ENCODE measurements at regions not wholly inside any gene's neighbourhood (a gene's known extent, or its start where the extent isn't known, plus 50 kb on each side); places are given as distances from the start of the nearest gene placed in this dataset.

- Histone ChIP-seq H3K4me3 (replicated peaks in 1 of 3; ENCODE audit: insufficient read depth in 1 of 3, low read depth in 2 of 3, low read length in 3 of 3) (no peak overlapping the region), H3K36me3 (replicated peaks in 1 of 2; ENCODE audit: control insufficient read depth in 1 of 2, insufficient read depth in 2 of 2, low read length in 2 of 2) (no peaks in the 10 kb centered on the region), H3K4me1 (ENCODE audit: insufficient read depth, low read length) (no peaks in the 10 kb centered on the region), H4K20me1 (ENCODE audit: insufficient read depth, low read length) (no peaks in the 10 kb centered on the region), H3K79me2 (ENCODE audit: insufficient read depth, low read length) (no peaks in the 10 kb centered on the region), H2AFZ (ENCODE audit: low read length) (no peak overlapping the region), H3K27ac (ENCODE audit: extremely low read length, insufficient read depth, low read length) (no peak overlapping the region), H3K9me3 (ENCODE audit: low read length) (0 out of 2 replicates have a peak, but pooled peaks cover 5% of the 10 kb centered on the region), H3K9ac (ENCODE audit: insufficient read depth, low read depth, low read length) (no peak overlapping the region), H3K4me2 (ENCODE audit: low read depth, low read length) (no peak overlapping the region), H3K27me3 (ENCODE audit: control insufficient read depth in 1 of 2, insufficient read depth in 2 of 2, low read length in 2 of 2) (peaks cover 0 to 24% of the 10 kb centered on the region in 2 experiments; a peak in 3 of 5 replicates)
- DNase-seq (ENCODE audit: low spot score) (no peak), FAIRE-seq (no peak), ATAC-seq (no peak)
- ChIA-PET POLR2A (no interaction called here), CTCF (ENCODE audit: low intra/inter-chr PET ratio, low total read pairs) (no interaction called here)
- in situ Hi-C loops (cut with HindIII; ENCODE audit: extremely low pct_ligation_motif_present, low pct_unique_long_range_greater_than_20kb), result no loop called here
- whole genome bisulfite sequencing (ENCODE audit: low lambda C conversion rate), result 30% methylated on average over 2 of the region's 2 CpGs
- no TSS peak for BruUV-seq (replicated peaks)
- TF ChIP-seq KLF11 (CRISPR knock-in tag; IDR thresholded peaks at IDR 0.05), result no peak
- TF ChIP-seq ZNF205 (CRISPR knock-in tag; IDR thresholded peaks at IDR 0.05), result no peak
- no peak for TF ChIP-seq HNF4A (CRISPR knock-in tag; IDR thresholded peaks at IDR 0.05)
- TF ChIP-seq ZNF292 (CRISPR knock-in tag; IDR thresholded peaks at IDR 0.05; ENCODE audit: borderline replicate concordance, low read depth), result no peak
- TF ChIP-seq MAX (IDR thresholded peaks at IDR 0.05), result no peak
- TF ChIP-seq NFKB2 (CRISPR knock-in tag; IDR thresholded peaks at IDR 0.05; ENCODE audit: borderline replicate concordance), result no peak
- TF ChIP-seq TCF12 (IDR thresholded peaks at IDR 0.05), result no peak
- no peak for TF ChIP-seq TCF12 (CRISPR knock-in tag; IDR thresholded peaks at IDR 0.05)
- no peak for TF ChIP-seq E2F1 (CRISPR knock-in tag; IDR thresholded peaks at IDR 0.05)
- intact Hi-C loops (cut with micrococcal nuclease; ENCODE audit: unreplicated experiment), result loop anchor here (10.0 kb wide), 1 partner anchor 244 kb away; no protein-coding TSS in a partner anchor
Observed at GRCh38 chr21:32108566-32108965, 170.3 kb downstream of the MIS18A start.

- ATAC-seq (no peak), FAIRE-seq (no peak), DNase-seq (ENCODE audit: low spot score) (no peak)
- H3K36me3 ChIP-seq (replicated peaks in 1 of 2; ENCODE audit: control insufficient read depth in 1 of 2, insufficient read depth in 2 of 2, low read length in 2 of 2), result no peaks in the 10 kb centered on the region
- peaks cover 0 to 13% of the 10 kb centered on the region in 2 experiments; a peak in 3 of 5 replicates for H3K27me3 ChIP-seq (ENCODE audit: control insufficient read depth in 1 of 2, insufficient read depth in 2 of 2, low read length in 2 of 2)
- ChIA-PET POLR2A (no interaction called here), CTCF (ENCODE audit: low intra/inter-chr PET ratio, low total read pairs) (no interaction called here)
- no peak overlapping the region for H3K4me3 ChIP-seq (replicated peaks in 1 of 3; ENCODE audit: insufficient read depth in 1 of 3, low read depth in 2 of 3, low read length in 3 of 3)
- intact Hi-C loops (cut with micrococcal nuclease; ENCODE audit: unreplicated experiment), result loop anchor here (10.0 kb wide), 1 partner anchor 239 kb away; no protein-coding TSS in a partner anchor
- H3K9me3 ChIP-seq (ENCODE audit: low read length), result 0 out of 2 replicates have a peak, but pooled peaks cover 5% of the 10 kb centered on the region
- H2AFZ ChIP-seq (ENCODE audit: low read length), result no peak overlapping the region
- no peaks in the 10 kb centered on the region for H4K20me1 ChIP-seq (ENCODE audit: insufficient read depth, low read length)
- no peak overlapping the region for H3K4me2 ChIP-seq (ENCODE audit: low read depth, low read length)
- H3K79me2 ChIP-seq (ENCODE audit: insufficient read depth, low read length), result no peaks in the 10 kb centered on the region
- H3K4me1 ChIP-seq (ENCODE audit: insufficient read depth, low read length), result no peaks in the 10 kb centered on the region
- WGBS (ENCODE audit: low lambda C conversion rate), result 29% methylated on average over 1 of the region's 1 CpG
- no TSS peak for BruUV-seq (replicated peaks)
- in situ Hi-C loops (cut with HindIII; ENCODE audit: extremely low pct_ligation_motif_present, low pct_unique_long_range_greater_than_20kb), result no loop called here
- H3K27ac ChIP-seq (ENCODE audit: extremely low read length, insufficient read depth, low read length), result no peak overlapping the region
- no peak overlapping the region for H3K9ac ChIP-seq (ENCODE audit: insufficient read depth, low read depth, low read length)
- no peak for TF ChIP-seq SSRP1 (CRISPR knock-in tag; IDR thresholded peaks at IDR 0.05)
- TF ChIP-seq CCDC6 (CRISPR knock-in tag; IDR thresholded peaks at IDR 0.05), result no peak
- TF ChIP-seq ZNF530 (CRISPR knock-in tag; IDR thresholded peaks at IDR 0.05; ENCODE audit: low read depth), result no peak
- TF ChIP-seq ZNF549 (CRISPR knock-in tag; IDR thresholded peaks at IDR 0.05), result no peak
- TF ChIP-seq BCLAF1 (IDR thresholded peaks at IDR 0.05), result no peak
- no peak for TF ChIP-seq ZNF790 (CRISPR knock-in tag; IDR thresholded peaks at IDR 0.05; ENCODE audit: borderline replicate concordance)
- no peak for TF ChIP-seq NCOR1 (IDR thresholded peaks at IDR 0.05; ENCODE audit: borderline replicate concordance, low read length)
Observed at GRCh38 chr21:32103361-32103760, 175.5 kb downstream of the MIS18A start.
